ENCODE measurements at regions not wholly inside any gene's neighbourhood (a gene's known extent, or its start where the extent isn't known, plus 50 kb on each side); places are given as distances from the start of the nearest gene placed in this dataset.

- peak; percentile 42 to 53 for DNase-seq
Measured at GRCh38 chr2:234550511-234551107, 53.7 kb upstream of the ARL4C start.

DNA sequence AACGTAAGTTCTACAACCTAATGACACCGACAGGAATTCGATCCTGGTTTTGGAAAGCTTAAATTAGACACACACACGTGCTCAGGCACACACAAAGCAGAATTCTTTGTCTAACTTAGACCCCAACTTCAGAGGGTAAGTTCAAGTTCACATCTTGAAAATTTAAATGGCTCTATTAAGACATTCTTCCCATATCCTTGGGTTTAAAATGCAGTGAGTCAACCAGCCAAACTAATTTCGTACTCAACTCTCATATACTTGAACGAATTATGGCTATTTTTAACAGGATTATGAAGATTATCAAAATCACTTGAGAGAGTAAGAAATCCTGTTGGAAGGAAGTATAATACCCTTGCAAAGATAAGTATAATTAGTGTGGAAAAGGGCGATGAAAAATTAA is 53.2 kb upstream of the ARL4C start:
- DNase-seq = no peak

GRCh38 chr2:234548695-234549420 is 52.0 kb upstream of the ARL4C start:
- DNase-seq = peak in 1 of 2 donors; percentile 6

DNA sequence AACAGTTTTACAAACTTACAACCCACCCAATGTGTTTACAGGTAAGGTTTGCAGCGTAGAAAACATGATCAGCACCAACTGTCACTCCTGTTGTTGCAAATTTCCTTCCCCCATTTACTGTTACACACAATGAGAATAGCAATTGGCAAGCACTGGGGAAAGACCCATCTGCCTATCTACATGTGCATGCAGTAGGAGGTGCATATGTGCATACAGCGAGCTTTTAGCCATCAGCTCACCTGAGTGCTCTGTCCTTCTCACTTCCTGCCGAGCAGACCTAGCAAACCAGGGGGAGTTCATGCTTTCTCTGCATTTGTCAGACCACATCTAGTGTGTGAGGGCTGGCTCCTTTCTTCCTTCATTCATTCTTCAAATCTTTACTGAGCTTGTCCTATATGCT is 49.9 kb upstream of the ARL4C start:
- no peak for DNase-seq

Data from hippocampal formation (tissue), 2 donors.